ENCODE measurements at regions not wholly inside any gene's neighbourhood (a gene's known extent, or its start where the extent isn't known, plus 50 kb on each side); places are given as distances from the start of the nearest gene placed in this dataset.

DNA sequence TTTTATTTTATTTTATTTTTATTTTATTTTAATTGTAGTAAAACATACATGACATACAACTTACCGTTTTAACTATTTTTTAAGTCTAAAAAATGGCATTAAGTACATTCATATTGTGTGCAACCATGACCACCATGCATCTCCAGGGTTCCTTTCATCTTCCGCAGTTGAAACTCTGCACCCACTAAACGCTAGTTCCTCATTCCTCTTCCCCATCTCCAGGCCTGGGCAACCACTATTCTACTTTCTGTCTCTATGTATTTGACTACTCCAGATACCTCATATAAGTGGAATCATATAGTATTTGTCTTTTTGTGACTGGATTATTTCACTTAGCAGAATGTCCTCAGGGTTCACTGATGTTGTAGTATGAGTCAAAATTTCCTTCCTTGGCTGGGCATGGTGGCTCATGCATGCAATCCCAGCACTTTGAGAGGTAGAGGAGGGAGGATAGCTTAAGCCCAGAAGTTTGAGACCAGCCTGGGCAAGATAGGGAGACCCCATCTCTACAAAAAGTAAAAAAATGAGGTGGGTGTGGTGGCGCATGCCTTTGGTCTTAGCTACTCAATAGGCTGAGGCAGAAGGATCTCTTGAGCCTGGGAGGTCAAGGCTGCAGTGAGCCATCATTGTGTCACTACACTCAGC lies 55.7 kb upstream of the ZNF507 start:
- DNase-seq (ENCODE audit: insufficient read length, low spot score) (no peak), FAIRE-seq (no peak)
- TF ChIP-seq POLR2AphosphoS5 (IDR thresholded peaks at IDR 0.05; ENCODE audit: low read depth, low read length): no peak
- TF ChIP-seq PAX5 (IDR thresholded peaks at IDR 0.05; ENCODE audit: insufficient read depth, low read length, severe bottlenecking): no peak

- FAIRE-seq: no peak
- no peak for TF ChIP-seq POU2F2 (IDR thresholded peaks at IDR 0.05; ENCODE audit: low read depth, low read length)
- TF ChIP-seq POLR2AphosphoS5 (IDR thresholded peaks at IDR 0.05; ENCODE audit: low read depth, low read length): no peak
- TF ChIP-seq TAF1 (IDR thresholded peaks at IDR 0.05; ENCODE audit: low read depth, low read length): no peak
- no peak for TF ChIP-seq PAX5 (IDR thresholded peaks at IDR 0.05; ENCODE audit: insufficient read depth, low read length, severe bottlenecking)
- no peak for TF ChIP-seq SPI1 (IDR thresholded peaks at IDR 0.05; ENCODE audit: low read depth, low read length)
- no peak for DNase-seq (ENCODE audit: insufficient read length, low spot score)
Measured at GRCh38 chr19:32291876-32292275, 53.5 kb upstream of the ZNF507 start.

DNA sequence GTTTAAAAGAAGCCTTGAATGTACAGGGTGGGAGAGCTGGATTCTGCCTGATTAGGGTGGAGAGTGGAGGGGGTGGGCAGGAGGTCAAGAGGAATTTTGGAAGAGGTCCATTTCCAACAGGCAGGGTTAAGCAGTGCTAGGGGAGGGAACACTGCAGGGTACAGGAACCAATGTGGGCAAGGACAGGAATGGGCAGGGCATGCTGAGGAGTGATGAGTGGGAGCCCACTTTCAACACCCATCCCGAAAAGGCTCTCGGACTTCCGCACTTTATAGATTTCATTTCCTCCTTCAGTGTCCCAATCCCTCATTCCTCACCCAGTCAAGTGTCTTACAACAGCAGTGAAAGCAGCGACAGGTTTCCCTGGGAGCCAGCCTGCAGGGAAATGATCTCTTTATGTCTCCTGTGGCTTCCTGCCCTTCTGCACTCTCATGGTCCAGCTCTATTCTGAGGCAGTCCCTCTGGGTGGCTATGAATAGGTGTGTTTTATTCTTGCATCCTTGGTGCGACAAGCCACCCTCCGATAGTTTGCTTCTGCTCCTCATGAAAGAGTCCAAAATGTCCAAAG lies 50.5 kb upstream of the ZNF507 start:
- TF ChIP-seq POLR2A (IDR thresholded peaks at IDR 0.05; ENCODE audit: low read depth, low read length): no peak
- TF ChIP-seq PAX5 (IDR thresholded peaks at IDR 0.05; ENCODE audit: insufficient read depth, low read length, severe bottlenecking): no peak
- TF ChIP-seq POU2F2 (IDR thresholded peaks at IDR 0.05; ENCODE audit: low read depth, low read length): no peak
- TF ChIP-seq POLR2AphosphoS5 (IDR thresholded peaks at IDR 0.05; ENCODE audit: low read depth, low read length): no peak
- no peak for TF ChIP-seq TAF1 (IDR thresholded peaks at IDR 0.05; ENCODE audit: low read depth, low read length)
- no peak for TF ChIP-seq SPI1 (IDR thresholded peaks at IDR 0.05; ENCODE audit: low read depth, low read length)
- FAIRE-seq (no peak), DNase-seq (ENCODE audit: insufficient read length, low spot score) (no peak)
